Dendritic cell treated with granulocyte-macrophage colony-stimulating factor and Interleukin-4, amounts not matched to agents 40 ng/mL and 50 ng/mL, for 4 days (primary cell): ENCODE measurements at regions not wholly inside any gene's neighbourhood (a gene's known extent, or its start where the extent isn't known, plus 50 kb on each side); places are given as distances from the start of the nearest gene placed in this dataset.

Source experiments
- H3K27ac Mint-ChIP-seq: one replicate; pipeline ENCODE4 v1.8.0; 2022; ENCODE audit warnings: mild to moderate bottlenecking, mixed read lengths
- H3K27me3 Mint-ChIP-seq: one replicate; pipeline ENCODE4 v1.8.0; 2022; ENCODE audit warnings: mild to moderate bottlenecking, mixed read lengths
- H3K36me3 Mint-ChIP-seq: one replicate; pipeline ENCODE4 v1.8.0; 2022; ENCODE audit warnings: low read depth, mixed read lengths
- H3K4me1 Mint-ChIP-seq: one replicate; pipeline ENCODE4 v1.8.0; 2022; ENCODE audit warnings: low read depth, mixed read lengths
- H3K4me3 Mint-ChIP-seq: one replicate; pipeline ENCODE4 v1.8.0; 2022; ENCODE audit warnings: mild to moderate bottlenecking, moderate library complexity, mixed read lengths
- H3K9me3 Mint-ChIP-seq: one replicate; pipeline ENCODE4 v1.8.0; 2022; ENCODE audit warnings: mixed read lengths
- intact Hi-C: fragments of 100-400 bp; cut with micrococcal nuclease; formaldehyde crosslinking; loops from one replicate; pipeline ENCODE4 v1.15.0; 2022

DNA sequence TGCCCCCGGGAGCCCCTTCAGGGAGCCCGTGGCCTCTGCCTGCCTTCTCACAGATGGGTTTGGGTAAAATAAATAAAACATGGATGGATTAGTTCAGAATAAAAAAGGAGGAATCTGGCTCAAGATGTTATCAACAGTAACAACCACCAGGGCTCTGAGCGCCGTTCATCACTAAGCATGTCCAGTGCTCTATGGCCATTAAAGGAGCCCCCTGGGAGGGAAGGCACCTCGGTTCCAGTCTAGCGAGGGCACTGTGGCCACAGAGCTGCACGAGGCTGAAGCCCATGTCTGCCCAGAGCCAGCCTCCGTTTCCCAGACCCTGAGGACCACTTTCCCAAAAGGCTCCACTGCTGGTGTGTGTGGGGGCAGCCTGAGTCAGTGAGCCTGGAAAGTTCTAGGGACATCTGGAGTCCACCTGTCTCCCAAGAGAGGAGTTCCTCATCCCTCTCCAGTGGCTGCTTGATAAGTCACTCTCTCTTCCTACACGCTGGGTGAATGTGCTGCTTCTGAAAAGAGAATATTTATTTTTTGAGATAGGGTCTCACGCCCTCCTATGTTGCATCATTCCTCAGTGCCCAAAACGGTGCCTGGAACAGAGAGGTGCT, 614.6 kb downstream of the TBC1D22A start:
- no peaks in the 10 kb centered on the region for H3K27me3 Mint-ChIP-seq
- no peaks in the 10 kb centered on the region for H3K4me1 Mint-ChIP-seq
- peaks cover 16% of the 10 kb centered on the region for H3K9me3 Mint-ChIP-seq
- no peak overlapping the region for H3K27ac Mint-ChIP-seq
- no peak overlapping the region for H3K4me3 Mint-ChIP-seq
- peaks cover 8% of the 10 kb centered on the region for H3K36me3 Mint-ChIP-seq
- intact Hi-C loops: no loop called here

DNA sequence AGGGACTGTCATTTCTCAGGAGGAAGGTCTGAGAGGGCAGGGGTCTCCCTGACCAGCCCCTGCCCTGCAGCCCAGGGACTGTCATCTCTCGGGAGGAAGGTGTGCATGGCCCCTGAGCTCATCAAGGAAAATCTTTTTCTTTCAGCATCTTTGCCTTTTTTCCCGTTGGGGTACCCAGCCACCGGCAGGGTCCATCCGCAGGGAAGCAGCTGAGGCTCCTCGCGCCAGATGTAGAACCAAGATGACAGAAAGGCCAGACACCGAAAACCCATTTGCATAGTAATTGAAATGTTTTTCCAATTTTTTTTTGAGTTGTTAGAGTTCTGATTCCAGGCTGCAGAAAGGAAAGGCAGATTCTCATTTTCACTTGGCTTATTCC, 613.9 kb downstream of the TBC1D22A start:
- H3K9me3 Mint-ChIP-seq: peaks cover 16% of the 10 kb centered on the region
- intact Hi-C loops: no loop called here

DNA sequence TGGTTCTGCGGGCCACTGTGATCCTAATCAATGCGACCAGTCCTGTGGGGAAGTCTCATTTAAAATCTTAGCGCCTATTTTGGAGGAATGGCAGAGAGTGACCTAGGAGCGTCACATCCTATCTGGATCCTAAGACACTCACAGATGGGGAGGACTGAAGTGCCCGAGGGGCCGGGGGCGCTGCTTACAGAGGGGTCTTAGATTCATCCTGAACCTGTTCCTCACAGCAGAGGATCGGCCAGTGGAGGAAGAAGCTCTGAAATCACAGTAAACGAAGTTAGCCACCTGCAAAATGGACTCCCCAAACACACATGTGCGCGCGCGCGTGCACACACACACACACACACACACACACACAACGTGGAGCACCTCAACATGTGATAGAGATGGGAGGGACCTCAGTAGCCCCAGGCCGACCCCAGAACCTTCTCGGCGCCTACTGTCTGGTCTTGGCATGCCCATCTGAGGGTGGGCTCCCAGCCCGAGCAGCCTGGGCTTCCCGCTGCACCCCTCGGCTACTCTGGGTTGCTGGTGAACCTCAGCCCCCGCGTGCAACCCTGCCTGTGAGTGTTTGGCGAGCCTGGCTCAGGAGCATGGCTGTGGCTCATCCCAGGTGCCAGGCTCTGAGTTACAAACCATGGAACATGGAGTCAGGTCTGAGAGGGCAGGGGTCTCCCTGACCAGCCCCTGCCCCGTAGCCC, 613.3 kb downstream of the TBC1D22A start:
- intact Hi-C loops: no loop called here
- H3K36me3 Mint-ChIP-seq: peaks cover 8% of the 10 kb centered on the region
- no peak overlapping the region for H3K27ac Mint-ChIP-seq
- no peaks in the 10 kb centered on the region for H3K27me3 Mint-ChIP-seq
- H3K4me1 Mint-ChIP-seq: no peaks in the 10 kb centered on the region
- H3K4me3 Mint-ChIP-seq: no peak overlapping the region
- H3K9me3 Mint-ChIP-seq: peaks cover 16% of the 10 kb centered on the region

More for the DNA sequence above, 613.9 kb downstream of the TBC1D22A start:
- H3K36me3 Mint-ChIP-seq: peaks cover 8% of the 10 kb centered on the region
- H3K4me3 Mint-ChIP-seq: no peak overlapping the region
- H3K4me1 Mint-ChIP-seq: no peaks in the 10 kb centered on the region
- H3K27ac Mint-ChIP-seq: no peak overlapping the region
- H3K27me3 Mint-ChIP-seq: no peaks in the 10 kb centered on the region

DNA sequence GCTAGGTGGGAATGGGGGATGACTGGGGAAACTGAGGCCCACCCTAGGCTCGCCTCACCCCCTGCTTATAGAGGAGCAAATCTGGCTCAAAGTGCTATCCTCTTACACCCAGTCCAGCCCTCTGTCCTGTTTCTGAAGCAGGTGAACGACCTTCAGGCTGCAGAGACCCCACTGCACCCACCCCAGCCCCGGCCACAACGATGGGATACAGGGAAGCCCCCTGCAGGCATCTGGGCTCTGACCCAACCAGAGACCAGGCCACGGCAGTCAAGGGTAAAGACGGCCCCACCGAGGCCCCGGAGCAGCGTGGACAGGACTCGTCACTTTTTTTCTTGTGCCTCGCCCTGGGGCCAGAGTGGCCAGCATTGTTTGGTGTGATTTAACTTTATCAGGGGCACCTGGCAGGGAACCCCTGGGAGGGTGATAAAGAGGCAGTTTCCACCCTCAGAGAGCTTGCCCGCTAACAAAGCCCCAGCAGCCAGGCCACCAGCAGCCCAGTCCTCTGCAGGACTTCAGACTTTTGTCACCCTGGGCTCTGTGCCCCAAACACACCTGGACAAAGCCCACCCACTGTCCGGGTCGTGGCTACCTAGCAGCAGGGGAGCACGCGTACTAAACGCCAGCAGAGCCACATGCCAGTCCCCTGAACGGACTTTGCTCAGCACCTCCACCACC, 612.6 kb downstream of the TBC1D22A start:
- H3K4me3 Mint-ChIP-seq: no peak overlapping the region
- no peaks in the 10 kb centered on the region for H3K4me1 Mint-ChIP-seq
- intact Hi-C loops: no loop called here
- H3K36me3 Mint-ChIP-seq: peaks cover 8% of the 10 kb centered on the region
- no peaks in the 10 kb centered on the region for H3K27me3 Mint-ChIP-seq
- H3K9me3 Mint-ChIP-seq: peaks cover 16% of the 10 kb centered on the region
- H3K27ac Mint-ChIP-seq: no peak overlapping the region

DNA sequence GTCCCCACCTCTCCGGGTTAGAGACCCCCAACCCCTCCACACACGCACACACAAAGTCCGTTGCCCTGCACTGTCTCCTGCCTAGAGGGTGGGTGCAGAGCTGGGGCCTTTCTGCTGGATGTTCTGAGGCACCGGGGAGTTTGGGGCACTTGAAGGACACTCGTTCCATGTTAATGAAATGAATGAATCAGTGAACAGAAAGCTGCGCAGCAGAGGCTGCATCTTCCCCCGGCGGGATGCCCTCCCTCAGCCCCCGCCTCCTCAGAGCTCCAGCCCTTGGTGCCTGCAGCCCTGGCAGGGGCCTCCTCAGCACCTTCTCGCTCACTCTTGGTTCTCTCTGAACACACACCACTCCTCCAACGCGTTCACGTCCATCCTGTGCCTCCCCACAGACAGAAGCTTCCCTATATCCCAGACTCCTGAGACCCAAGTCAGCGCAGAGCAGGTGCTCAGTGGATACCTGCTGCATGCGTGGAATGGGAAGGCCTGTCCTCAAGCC, 611.9 kb downstream of the TBC1D22A start:
- Mint-ChIP-seq H3K27me3 (no peaks in the 10 kb centered on the region), H3K4me1 (no peaks in the 10 kb centered on the region), H3K36me3 (peaks cover 8% of the 10 kb centered on the region), H3K27ac (no peak overlapping the region), H3K9me3 (peaks cover 16% of the 10 kb centered on the region), H3K4me3 (no peak overlapping the region)
- intact Hi-C loops: no loop called here

DNA sequence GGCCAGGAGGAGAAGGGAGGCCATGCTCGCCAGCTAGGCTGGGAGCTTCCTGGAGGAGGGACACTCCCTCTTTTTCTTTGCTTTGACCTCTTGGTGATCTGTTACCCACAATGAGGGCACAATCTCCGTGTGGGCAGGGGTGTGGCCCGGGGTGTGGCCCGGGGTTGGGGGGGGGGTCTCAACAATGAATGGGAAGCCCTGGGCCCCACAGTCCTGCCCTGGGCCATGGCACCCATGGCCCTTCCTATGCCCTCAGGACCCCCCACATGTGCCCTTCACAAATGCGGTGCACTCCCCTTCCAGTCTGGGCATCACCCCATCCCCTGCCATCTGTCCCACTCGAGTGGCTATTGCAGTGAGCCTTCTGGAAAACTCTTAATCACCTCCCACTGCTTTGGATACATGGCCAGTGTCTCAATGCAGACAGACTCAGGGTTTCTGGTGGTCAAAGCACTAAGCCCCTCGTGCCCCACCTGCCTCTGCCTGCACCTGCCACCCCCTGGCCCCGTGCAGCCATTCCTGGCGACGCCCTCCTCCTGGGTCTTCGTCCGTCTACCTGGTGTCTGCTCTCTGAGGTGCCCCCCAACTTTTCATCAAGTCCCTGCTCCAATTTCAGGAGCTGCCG, 611.3 kb downstream of the TBC1D22A start:
- intact Hi-C loops: no loop called here
- H3K27me3 Mint-ChIP-seq: no peaks in the 10 kb centered on the region
- H3K27ac Mint-ChIP-seq: no peak overlapping the region
- no peaks in the 10 kb centered on the region for H3K4me1 Mint-ChIP-seq
- H3K9me3 Mint-ChIP-seq: peaks cover 11% of the 10 kb centered on the region
- H3K36me3 Mint-ChIP-seq: peaks cover 4% of the 10 kb centered on the region
- H3K4me3 Mint-ChIP-seq: no peak overlapping the region

DNA sequence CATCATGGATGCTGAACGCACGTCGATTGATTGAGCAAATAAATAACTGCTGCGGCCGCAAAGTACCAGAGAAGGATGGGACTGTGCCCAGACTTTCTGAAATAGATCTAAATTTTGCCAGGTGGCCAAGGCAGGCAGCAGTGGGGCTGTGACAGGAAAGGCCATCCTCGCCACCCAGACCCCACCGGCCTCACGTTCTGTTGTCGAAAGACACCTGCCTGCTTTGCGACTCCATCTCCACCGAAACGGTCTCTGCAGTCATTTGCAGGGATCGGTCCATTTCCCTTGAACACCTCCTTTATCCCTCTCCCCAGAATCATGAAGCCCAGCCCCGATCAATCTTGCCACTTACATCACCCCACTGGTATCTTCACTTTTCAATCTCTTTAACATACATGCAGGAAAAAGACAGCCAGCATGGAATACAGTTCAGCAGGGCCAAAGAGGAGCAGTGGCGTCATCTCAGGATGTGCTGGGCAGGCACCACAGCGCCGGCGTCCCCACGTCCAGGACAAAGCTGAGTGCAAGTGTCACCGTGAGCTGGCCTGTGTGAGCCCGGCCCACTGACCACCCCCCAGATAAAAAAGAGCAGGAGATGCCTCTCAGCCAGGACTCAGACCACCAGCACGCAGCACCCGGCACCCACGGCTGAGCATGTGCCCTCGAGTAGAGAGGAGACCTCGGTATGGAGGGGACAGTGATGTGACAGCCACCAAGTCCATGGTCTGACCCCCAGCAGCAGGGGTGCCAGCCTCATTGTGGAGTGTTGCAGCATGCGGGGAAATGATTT, 610.3 kb downstream of the TBC1D22A start:
- no peak overlapping the region for H3K4me3 Mint-ChIP-seq
- H3K9me3 Mint-ChIP-seq: peaks cover under 1% of the 10 kb centered on the region
- no peaks in the 10 kb centered on the region for H3K27me3 Mint-ChIP-seq
- H3K4me1 Mint-ChIP-seq: no peaks in the 10 kb centered on the region
- intact Hi-C loops: no loop called here
- H3K36me3 Mint-ChIP-seq: no peaks in the 10 kb centered on the region
- no peak overlapping the region for H3K27ac Mint-ChIP-seq

DNA sequence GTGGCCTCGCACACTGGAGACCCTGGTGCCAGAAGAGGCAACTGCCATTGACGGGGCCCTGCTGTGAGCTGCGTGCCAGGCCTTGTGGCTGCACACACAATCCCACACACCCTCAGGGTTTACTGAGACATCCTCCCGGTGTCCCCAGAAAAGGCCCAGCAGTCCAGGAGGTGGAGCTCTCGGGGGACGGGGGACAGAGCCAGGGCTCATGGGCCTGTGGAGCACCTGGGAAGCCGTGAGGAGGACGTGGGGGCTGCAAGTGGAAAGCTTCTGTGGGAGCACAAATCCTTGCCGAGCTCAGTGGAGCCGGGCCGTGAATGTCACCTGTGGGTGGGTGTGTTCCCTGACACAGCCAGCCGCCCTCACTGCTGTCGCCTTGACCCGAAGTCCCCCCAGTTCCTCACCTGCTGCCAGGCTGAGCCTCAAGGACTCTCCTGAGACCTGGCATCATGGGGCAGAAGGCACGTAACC, 609.7 kb downstream of the TBC1D22A start:
- intact Hi-C loops: no loop called here
- Mint-ChIP-seq H3K4me3 (no peak overlapping the region), H3K36me3 (no peaks in the 10 kb centered on the region), H3K27me3 (peaks cover under 1% of the 10 kb centered on the region), H3K9me3 (no peaks in the 10 kb centered on the region), H3K4me1 (no peaks in the 10 kb centered on the region), H3K27ac (no peak overlapping the region)

DNA sequence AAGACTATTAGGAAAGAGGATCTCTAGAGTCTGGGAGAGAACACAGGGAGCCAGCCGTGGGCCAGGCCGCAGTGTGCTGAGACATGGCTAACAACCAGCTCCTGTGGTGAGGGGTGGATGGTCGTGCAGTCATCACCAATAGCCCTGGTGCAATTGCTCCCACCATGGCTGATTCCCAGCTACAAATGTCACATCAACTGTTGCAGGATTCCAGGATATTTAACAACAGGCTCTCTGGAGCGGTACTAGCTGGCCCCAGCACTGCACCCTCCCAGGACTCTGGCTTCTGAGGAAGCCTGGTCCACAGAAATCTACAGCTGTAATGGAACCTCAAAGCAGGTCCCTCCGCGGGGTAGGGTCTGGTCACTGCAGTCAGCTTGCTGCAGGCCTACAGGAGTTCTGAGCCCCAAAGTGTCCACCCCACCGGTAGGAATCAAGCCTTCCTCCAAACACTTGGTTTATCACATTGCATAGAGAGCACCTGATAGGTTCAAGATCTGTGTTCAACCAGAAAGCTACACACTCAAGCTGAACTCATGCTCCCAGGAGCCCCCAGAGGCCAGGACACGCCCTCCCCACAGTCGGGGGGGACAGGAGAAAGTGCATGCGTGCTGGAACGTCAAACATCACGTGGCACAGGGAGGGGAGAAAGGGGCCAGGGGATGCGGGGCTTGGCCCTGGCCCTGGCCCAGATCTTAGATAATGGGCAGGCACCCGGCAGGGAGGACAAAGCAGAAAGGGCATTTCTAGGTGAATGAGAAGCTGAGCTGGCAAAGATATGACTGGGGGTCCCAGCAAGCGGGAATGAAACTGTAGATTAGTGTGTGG, 609.0 kb downstream of the TBC1D22A start:
- H3K4me1 Mint-ChIP-seq: no peaks in the 10 kb centered on the region

DNA sequence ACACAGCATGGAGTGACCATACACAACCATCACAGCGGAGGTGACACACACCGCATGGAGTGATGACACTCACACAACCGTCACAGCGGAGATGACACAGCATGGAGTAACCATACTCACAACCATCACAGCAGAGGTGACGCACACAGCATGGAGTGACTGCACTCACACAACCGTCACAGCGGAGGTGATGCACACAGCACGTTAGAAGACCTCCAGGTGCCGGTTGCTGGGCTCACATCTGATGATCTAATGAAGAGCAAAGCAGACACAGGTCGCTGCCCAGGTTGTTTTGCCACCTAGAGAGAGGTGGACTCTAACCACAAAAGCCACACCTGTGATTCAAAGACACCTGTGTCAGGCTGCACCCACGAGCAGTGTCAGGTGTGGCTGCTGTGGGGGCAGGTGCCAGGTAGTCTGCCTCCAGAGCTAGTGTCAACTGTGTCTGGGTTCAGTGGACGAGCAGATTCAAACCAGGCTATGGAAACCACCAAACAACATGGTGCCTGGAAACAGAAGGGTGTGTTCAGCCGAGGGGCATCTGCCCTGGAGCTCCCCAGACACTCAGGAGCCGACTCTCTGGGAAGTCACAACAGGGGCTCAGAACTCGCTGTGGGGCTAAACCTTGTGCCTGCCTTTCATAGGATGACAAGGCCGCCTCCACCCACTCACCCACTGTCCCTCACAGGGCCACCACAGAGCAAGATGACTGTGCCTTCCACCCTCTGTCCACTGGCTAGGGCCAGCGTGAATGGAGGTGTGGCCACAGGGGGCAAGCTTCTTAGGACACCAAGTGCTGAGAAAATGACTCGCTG, 608.2 kb downstream of the TBC1D22A start:
- no peak overlapping the region for H3K27ac Mint-ChIP-seq
- H3K9me3 Mint-ChIP-seq: no peaks in the 10 kb centered on the region
- H3K27me3 Mint-ChIP-seq: peaks cover 4% of the 10 kb centered on the region
- intact Hi-C loops: no loop called here
- no peaks in the 10 kb centered on the region for H3K4me1 Mint-ChIP-seq
- H3K4me3 Mint-ChIP-seq: no peak overlapping the region
- H3K36me3 Mint-ChIP-seq: no peaks in the 10 kb centered on the region

More for the DNA sequence above, 609.0 kb downstream of the TBC1D22A start:
- intact Hi-C loops: no loop called here
- Mint-ChIP-seq H3K27me3 (peaks cover 1% of the 10 kb centered on the region), H3K9me3 (no peaks in the 10 kb centered on the region), H3K4me3 (no peak overlapping the region), H3K36me3 (no peaks in the 10 kb centered on the region), H3K27ac (no peak overlapping the region)

DNA sequence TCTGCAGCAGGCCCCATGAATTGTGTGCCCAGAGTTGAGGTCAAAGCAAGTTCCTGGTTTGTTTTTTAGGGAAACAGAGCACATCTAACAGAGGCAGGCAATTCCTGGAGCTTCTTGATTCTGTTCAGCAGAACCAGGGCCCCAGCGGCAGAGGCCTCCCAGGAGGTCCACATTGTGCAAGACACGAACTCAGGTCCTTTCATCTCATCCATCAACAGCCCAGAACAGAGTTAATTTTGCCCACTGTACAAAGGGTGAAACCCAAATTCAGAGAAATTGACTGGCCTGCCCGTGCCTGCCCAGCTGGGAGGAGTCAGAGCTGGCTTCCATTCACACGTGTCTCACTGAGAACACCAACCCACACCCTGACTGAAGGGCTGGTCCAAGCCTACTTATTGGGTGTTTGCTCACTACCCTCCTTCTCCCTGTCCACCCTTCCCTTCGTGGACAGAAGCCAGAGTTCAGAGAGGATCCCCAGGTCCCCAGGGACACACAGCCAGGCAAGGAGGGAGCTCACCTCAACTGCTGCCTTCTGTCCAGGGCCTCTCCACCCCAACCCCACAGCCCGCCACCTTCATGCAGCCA, 607.1 kb downstream of the TBC1D22A start:
- intact Hi-C loops: no loop called here
- Mint-ChIP-seq H3K4me3 (no peak overlapping the region), H3K27ac (no peak overlapping the region), H3K36me3 (no peaks in the 10 kb centered on the region), H3K9me3 (peaks cover 2% of the 10 kb centered on the region), H3K4me1 (no peaks in the 10 kb centered on the region), H3K27me3 (peaks cover 4% of the 10 kb centered on the region)

DNA sequence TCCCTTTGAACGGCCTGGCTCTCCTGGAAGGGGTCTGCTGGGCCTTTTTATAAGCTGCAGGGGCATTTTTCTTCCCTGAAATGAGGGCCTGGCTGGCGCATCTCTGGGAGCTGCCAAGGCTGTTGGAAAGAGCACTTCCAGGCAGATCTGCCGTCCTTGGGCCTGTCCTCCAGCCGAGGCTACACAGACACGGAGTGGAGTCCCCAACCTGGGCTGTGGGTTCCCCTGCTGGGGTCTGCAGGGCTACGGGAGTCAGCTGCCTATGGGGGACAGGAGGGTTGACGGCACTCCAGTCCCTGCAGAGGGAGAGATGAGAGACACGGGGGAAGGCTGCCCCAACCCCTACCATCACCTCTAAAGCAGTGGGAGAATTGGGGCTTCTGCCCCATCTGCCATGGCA, 606.6 kb downstream of the TBC1D22A start:
- Mint-ChIP-seq H3K27ac (no peak overlapping the region), H3K9me3 (peaks cover 7% of the 10 kb centered on the region), H3K4me1 (no peaks in the 10 kb centered on the region), H3K4me3 (no peak overlapping the region), H3K27me3 (peaks cover 4% of the 10 kb centered on the region), H3K36me3 (no peaks in the 10 kb centered on the region)
- intact Hi-C loops: no loop called here
